NCI-H748 treated with DMSO at 0.1 percent for 48 hours (cell line): ENCODE measurements at regions not wholly inside any gene's neighbourhood (a gene's known extent, or its start where the extent isn't known, plus 50 kb on each side); places are given as distances from the start of the nearest gene placed in this dataset.
"Not testable (repeated sequence)": the region's sequence is repeated elsewhere in the genome, so short reads cannot be mapped to it uniquely, and the experiment has no call there.

Experiments used
- DNase-seq: peaks from one replicate; lab custom pipeline; 2025; lab: John Stamatoyannopoulos, UW

DNA sequence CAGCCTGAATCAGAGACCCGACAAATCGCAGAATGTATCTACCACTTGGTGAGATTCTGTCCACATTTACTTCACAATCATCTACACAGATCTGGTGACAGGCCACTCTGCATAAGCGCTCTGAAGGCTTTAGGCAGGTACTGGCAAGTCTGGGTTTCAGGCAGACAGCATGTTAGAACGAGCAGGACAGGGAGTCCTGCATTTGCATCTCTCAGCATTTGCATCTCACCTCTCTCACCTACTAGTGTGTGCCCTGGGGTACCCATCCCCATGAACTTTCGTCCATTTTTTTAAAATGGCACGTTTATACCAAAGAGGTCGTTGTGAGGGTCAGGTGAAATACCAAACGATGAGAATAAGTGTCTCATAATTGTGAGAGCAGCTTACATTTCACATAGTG lies 108.2 kb downstream of the SPATA31A1 start:
- DNase-seq: not testable (repeated sequence)

DNA sequence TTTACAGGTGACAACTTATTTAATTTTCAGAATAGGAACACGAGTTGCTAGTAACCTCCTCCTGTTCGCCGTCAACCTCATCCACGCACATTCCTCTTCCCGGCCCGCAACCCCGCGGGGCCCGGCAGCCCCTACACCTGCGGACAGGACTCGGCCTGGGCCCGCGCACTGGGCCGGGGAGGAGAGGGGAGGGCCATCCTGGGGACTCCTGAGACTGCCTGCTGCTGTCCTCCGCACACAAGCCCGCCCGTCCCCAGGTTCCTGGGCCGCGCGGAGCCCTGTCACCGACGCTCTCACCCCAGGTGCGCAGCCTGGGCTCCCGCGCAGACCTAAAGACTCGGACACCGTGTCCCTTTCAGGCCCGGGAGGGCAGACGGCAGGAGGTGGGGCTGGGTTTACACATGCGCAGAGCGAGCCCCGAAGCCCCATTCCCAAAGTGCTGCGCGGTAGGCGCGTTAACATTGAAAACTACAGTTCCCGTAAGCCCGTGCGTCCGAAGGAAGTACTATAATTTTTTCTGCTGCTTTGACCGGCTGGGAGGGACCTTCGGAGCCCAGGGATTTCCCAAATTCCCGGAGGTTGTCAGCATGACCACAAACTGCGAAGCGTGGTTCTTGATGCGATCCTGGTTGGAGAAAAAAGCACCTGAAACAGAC lies 108.8 kb downstream of the SPATA31A1 start:
- peak; percentile 79 for DNase-seq

DNA sequence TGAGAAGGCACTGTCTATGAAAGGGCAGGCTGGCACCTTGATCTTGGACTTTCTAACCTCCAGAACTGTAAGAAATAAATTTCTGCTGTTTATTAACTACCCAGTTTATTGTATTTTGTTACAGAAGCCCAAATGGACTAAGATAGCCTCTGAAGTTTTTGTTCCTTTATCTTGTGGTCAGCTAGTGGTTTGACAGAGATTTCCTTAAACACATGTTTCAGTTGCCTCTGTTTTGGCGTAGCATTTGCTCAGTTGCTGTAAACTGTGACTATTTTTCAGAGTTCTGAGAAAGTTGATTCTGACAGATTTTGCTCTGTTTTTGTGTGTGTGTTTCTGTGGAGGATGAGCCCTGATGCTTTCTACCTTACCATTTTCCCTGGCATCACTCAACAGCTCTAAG lies 119.0 kb downstream of the SPATA31A1 start:
- not testable (repeated sequence) for DNase-seq

DNA sequence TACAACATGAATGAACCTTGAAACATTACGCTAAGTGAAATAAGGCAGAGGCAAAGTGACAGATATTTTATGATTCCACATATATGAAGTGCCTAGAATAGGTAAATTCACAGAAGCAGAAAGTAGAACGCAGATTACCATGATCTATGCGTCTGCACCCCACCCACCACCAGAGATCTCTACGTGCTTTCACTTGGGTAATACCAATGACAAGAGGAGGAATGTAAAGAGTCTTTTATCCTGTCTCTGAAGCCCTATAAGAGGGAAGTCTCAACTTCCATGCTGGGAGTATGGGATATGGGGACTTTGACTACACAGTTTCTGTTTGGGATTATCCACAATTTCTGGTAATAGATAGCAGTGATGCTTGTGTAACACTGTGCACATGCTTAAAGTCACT lies 127.6 kb downstream of the SPATA31A1 start:
- DNase-seq: not testable (repeated sequence)

DNA sequence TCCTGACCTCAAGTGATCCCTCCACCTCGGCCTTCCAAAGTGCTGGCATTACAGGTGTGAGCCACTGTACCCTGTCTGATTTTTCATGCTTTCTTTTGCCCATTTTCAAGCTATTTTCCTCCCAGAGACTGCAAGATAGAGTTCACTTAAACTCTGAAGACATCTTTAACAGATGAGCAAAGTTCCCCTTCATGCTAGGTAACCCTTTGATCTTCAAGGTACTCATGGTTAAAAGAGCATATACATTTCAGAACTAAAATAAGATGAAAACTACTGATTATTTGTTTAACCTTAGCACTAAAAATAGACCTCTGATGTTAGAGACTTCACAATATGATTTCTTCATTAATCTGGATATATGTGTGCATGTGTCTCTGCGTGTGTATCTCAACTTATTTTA lies 128.4 kb downstream of the SPATA31A1 start:
- DNase-seq: not testable (repeated sequence)

DNA sequence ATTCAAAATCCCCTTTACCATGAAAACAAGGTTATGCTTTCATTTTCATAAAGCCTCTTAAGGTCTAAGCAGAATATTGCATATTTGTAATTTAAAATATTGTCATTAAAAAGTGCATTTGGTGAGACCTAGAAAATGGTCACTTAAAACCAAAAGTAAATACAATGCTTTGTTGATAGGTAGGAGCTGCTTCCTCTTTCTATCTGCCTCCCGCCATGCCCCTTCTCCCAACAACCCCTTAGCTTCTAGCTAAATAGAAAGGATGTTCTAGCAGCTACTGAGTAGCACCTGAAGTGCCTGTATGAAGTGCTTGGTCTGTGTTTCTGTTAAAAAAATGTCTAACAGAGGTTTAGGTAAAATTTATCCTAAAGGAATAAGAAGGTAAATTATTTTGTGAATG lies 128.8 kb downstream of the SPATA31A1 start:
- DNase-seq: not testable (repeated sequence)

DNA sequence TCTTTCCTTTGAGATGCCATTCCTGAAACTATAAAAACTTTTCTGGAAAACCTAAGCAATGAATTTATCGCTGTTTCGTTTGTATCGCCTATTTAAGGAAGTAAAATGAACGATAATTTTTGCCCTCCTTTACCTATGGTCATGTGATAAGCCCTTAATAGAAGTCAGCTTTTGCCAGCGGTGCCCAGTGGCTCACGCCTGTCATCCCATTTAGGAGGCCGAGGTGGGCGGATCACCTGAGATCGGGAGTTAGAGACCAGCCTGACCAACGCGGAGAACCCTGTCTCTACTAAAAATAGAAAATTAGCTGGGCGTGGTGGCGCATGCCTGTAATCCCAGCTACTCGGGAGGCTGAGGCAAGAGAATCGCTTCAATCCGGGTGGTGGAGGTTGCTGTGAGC lies 132.0 kb downstream of the SPATA31A1 start:
- DNase-seq: not testable (repeated sequence)

DNA sequence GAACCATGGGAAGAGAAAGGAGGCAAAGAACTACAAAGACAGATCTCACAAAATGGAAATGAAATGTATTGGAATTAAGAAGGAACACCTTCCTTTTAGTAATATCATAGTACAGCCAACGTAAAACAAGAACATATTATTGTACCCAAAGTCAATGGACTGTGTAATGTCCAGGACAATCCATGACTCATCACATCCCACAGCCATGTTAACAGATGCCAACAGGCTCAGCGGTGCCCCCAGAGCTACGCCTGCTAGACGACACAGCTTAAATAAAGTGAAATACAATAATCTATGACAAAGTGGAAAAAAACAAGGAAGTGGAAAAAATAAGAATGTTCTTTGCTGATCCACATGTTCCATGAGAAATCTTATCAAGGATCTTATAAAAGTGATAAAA lies 140.8 kb downstream of the SPATA31A1 start:
- not testable (repeated sequence) for DNase-seq

DNA sequence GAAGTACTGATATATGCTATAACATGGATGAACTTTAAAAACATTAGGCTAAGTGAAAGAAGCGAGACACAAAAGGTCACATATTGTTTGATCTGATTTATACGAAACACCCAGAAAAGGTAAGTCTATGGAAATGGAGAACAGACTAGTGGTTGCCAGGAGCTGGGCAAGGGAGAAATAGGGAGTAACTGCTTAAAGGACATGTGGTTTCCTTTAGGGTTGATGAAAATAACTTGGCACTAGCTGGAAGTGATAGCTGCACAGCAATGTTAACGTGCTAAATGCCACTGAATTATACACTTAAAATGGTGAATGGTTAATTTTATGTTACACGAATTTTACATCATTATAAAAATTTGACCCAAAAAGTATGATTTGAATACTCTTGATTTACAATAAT lies 147.7 kb downstream of the SPATA31A1 start:
- not testable (repeated sequence) for DNase-seq

DNA sequence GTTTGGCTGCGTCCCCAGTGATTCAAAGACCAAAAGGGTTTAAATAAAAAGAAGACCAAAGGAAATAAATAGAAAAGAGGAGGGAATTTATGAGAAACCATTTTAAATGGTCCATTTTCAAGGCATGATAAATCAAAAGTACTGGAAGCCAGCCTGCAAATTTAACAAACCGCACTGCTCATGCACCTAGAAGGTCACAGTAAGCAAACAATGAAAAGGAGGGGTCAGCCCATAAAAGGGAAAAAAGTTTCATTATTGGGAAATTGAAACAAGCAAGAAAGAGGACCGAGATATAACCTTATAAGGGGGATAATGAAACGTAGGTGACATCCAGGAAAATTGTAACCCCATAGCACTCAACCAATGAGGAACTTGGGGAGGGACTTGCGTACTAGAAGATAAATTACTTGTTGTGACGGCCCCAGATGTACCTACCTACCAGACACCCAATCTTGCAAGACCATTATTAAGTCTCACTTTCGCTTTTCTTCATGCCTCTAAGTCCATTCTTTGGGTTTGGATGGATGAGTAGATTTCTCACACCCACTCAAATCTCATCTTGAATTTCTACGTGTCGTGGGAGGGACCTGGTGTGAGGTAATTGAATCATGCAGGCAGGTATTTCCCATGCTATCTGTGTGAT lies 172.0 kb downstream of the SPATA31A1 start:
- not testable (repeated sequence) for DNase-seq

DNA sequence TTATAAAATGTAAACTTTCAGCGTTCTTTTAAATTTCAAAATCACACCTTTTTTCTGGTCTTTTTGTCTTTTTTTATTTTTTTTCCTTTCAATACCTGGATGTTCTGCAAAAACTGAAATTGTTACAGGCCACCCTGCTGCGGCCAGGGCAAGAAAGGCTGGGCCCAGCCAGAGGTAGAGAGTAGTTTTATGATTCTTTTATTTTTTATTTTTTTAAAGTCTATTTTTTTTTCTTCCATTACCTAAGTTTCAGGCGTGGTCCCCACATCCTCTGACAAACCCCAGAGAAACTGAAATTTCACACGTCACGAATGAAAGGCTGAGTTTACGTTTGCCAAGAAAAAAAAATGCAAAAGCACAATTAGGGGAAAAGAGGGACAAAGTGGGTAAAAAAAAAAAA lies 177.1 kb downstream of the SPATA31A1 start:
- not testable (repeated sequence) for DNase-seq

DNA sequence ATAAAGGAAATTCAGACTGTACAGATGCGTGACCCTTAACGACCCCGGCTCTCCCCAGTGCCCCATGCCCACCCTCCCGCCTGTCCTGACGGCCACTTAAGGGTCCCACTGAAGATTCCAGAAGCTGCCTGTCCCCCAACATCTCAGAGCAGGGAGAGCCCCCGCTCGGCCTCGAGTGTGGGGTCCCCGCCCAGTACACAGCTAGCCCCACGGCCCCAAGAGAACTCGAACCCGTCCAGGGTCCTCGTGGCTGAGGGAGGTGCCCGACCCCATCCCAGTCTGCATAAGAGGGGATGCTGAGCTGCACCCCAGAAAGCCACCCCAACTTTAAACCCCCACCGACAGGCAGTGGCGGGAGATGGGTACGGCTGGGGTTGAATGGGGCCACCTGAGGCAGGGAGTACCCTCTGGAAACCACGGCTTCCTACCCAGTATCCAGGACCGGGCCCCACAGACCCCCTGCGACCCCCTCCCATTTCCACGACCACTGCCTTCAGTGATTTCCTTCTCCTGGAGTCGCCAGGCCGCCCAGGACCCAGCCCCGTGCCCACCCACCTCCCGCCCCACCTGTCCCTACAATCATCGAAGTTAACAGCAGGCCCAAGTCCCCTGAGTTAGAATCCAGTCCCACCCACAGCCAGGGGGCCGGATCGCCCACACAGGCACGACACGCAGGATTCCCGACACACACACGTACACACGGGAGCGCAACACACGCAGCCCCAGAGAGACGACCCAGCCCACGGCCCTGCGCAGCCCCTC lies 177.7 kb downstream of the SPATA31A1 start:
- not testable (repeated sequence) for DNase-seq

DNA sequence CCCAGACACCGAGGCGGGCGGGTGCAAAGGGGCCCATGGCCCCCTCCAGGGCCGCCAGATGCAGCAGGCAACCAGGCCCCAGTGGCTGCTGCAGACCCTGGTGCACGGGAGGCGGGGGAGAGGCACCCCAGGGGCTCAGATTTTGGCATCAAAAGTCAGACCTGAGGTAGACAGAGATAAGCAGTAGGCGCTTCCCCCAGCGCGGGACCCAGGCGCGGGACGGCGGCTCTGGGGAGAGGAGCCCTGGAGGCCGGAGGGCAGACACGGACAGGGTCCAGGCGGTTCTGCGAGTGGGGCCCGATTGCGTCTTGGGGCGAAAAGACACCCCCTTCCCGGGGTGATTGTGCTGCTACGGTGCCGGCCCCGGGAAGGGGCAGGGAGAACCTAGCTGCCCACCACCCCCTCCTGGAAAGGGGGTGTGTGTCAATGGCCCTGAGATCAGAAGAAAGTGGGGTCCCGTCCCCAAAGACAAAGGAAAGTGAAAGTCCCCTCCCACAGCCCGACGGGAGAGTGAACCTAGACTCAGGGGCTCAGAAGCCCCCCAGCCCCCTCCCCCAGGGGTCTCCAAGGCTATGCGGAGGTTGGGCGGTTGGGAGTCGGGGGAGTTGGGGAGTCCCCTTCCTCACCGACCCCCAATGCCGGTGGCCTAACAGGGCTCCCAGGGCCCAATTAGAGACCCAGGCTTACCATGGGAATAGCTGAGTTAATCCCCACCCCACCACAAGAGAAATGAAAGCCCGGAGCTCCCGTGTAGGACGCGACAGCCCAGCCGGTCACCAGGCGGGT lies 178.5 kb downstream of the SPATA31A1 start:
- DNase-seq: not testable (repeated sequence)

DNA sequence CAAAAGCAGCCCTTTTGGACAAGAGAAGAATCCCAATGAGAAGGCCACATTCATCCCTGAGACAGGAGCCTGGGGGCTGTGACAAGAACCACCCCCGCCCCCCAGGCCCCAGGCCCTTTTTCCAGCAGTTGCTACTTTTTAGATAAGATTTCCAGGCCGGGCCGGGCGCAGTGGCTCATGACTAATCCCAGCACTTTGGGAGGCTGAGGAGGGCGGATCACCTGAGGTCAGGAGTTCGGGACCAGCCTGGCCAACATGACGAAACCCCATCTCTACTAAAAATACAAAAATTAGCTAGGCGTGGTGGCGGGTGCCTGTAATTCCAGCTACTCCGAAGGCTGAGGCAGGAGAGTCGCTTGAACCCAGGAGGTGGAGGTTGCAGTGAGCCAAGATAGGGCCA lies 179.4 kb downstream of the SPATA31A1 start:
- not testable (repeated sequence) for DNase-seq

DNA sequence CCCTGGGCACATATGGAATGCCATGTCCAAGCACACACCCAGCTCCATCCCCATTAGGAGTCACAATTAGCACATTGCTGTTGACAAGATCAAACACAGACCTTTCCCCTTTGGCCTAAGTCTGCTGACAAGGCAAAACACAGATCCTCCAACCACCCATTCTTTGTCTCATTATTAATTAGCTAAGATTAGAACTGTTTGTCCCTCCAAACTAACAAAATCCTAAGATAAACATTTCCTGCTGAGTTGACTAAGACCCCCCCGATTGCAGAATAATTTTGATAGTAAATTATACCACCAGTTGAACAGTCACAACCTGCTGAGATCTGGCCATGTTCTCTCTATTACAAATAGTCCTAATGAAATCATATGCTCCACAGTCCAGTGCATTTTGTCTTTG lies 186.7 kb downstream of the SPATA31A1 start:
- DNase-seq: not testable (repeated sequence)

DNA sequence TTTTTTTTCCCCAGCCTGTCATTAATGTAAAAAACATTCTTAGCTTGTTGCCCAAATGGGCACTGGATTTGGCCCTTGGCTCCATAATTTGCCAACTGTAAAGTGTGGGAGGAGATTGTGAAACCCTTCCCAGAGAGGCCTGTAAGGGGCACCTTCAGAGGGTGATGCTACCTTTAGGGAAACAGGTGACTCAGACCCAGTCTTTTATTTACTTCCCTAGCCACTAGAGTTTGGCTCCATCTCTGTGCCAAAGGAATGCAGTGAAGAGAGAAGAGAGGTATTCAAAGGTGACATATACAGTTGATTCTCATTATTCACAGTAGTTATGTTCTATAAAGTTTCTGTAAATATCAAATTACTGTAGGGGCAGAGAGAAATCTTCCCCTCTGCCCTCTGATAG lies 189.6 kb downstream of the SPATA31A1 start:
- not testable (repeated sequence) for DNase-seq

DNA sequence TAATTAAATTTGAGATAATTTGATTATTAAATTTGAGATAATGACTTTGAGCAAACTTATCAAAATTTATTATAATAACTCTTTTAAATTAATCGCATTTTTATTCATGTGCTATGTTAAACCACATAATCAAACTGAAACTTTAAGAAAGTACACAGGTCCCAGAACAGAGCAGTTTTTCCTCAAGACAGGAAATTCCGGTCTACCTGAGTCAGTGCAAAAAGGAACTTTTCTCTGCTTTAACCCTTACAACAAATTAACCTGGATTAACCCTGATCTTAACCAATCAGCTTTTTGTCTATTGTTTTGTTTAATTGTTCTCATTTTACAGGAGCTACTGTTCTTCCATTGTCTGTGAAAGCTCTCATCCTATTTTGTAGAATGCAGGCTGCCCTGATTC lies 195.1 kb downstream of the SPATA31A1 start:
- not testable (repeated sequence) for DNase-seq

DNA sequence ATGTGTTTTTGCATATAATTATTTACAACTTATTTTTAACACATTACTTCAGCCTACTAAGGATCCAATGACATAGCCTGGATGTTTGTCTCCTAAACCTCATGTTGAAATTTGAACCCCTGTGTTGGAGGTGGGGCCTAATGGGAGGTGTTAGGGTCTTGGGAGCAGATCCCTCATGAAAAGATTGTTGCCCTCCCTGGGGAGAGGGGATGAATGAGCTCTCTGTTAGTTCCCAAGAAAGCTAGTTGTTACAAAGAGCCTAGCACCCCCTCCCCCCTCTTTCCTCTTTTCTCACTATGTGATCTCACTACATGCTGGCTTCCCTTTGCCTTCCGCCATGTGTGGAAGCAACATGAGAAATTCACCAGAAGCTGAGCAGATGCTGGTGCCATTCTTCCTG lies 196.1 kb downstream of the SPATA31A1 start:
- DNase-seq: not testable (repeated sequence)

DNA sequence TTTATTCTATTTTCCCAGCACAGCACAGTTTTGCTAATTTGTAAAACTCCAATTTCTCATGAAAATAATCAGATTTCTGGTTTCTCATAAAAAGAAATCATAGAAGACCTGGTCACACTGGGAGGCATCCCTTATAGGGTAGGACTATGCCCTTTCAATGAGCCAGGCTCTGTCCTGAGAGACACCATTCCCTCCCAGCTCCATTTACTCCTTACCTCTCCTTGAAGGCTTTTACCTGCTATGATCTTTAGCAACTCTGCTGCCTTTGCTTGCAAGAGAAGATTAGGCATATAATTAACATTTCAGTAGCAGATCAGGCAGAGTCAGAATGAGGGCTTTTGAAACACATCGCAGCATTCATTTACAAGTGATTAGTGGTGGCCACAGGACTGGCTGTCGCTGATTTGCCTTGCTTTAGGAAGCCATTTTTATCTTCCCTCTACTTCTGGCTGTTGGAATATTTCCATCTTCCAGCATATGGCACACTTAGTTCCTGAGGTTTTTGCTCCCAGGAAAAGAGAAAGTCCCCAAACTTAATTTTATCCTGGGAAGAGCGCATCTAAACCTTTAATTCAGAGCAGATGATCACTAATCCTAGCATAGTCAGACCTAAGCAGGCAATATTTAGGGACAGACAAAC lies 196.9 kb downstream of the SPATA31A1 start:
- not testable (repeated sequence) for DNase-seq

DNA sequence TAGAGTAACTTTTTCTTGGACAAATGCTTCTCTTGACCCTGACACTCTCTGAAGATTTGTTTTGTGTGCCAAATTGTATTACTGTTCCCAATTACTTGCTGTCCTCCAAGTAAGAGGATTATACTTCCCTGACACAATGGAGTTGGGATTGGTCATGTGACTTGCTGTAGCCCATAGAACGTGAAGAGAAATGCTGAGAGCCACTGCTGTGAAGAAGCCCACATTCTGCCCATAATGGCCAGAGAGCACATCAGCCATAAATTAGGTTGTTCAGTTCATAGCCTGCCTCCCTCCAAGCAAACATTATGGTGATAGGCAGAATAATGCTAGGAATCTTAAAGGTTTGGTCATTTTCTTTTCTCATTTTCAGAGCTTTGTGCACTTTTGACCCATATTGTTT lies 198.9 kb downstream of the SPATA31A1 start:
- not testable (repeated sequence) for DNase-seq

DNA sequence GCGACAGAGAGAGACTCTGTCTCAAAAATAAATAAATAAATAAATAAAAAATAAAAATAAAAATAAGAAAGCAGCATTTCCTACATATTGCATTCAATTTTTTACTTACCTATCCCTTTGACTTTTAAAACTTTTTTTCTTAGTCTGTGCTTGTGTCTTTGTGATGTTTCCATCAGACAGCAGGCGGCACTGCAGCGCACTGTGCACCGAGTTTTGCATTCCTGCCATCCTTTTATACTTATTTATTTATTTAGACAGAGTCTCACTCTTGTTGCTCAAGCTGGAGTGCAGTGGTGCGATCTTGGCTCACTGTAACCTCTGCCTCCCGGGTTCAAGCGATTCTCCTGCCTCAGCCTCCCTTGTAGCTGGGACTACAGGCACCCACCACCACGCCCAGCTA lies 203.9 kb downstream of the SPATA31A1 start:
- not testable (repeated sequence) for DNase-seq

DNA sequence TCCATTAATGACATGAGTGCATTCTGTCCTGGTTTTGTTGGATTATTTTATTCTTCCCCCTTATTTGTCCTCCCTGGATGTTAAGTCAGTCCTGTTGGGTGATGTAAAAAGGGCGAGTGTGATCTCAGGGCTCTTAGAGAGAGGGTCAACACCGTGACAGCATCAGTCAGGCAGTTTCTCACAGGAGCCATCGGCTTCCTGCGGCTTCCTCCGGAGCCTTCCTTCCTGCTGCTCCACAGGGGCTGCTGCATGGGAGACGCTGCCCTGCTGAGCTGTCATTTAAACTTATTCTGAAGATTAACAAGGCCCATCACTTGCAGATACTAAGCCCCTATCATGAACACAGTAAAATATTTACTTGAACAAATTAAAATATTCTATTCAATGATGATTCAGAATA lies 211.3 kb downstream of the SPATA31A1 start:
- DNase-seq: not testable (repeated sequence)
